ENCODE measurements at regions not wholly inside any gene's neighbourhood (a gene's known extent, or its start where the extent isn't known, plus 50 kb on each side); places are given as distances from the start of the nearest gene placed in this dataset.

GRCh38 chr5:54876976-54877375, 108.4 kb downstream of the ESM1 start:
- TF ChIP-seq CTCF (IDR thresholded peaks at IDR 0.05) (no peak), POLR2A (IDR thresholded peaks at IDR 0.05) (no peak)

Data from Peyer's patch (tissue), 4 donors.